Ishikawa (cell line): ENCODE measurements at regions not wholly inside any gene's neighbourhood (a gene's known extent, or its start where the extent isn't known, plus 50 kb on each side); places are given as distances from the start of the nearest gene placed in this dataset.

Experiments used
- CEBPB ChIP-seq: IDR thresholded peaks from 2 replicates; pipeline ENCODE4 v1.6.1; 2012
- CREB1 ChIP-seq: IDR thresholded peaks from 2 replicates; pipeline ENCODE4 v1.6.1; 2012; ENCODE audit warnings: low read depth
- EGR1 ChIP-seq: IDR thresholded peaks from 2 replicates; pipeline ENCODE4 v1.6.1; 2012
- EP300 ChIP-seq: IDR thresholded peaks from 2 replicates; pipeline ENCODE4 v1.6.1; 2012; ENCODE audit warnings: borderline replicate concordance
- FOXM1 ChIP-seq: IDR thresholded peaks from 2 replicates; pipeline ENCODE4 v1.6.1; 2012; ENCODE audit warnings: low read depth, borderline replicate concordance
- NFIC ChIP-seq: IDR thresholded peaks from 2 replicates; pipeline ENCODE4 v1.6.1; 2012
- RAD21 ChIP-seq: IDR thresholded peaks from 2 replicates; pipeline ENCODE4 v1.6.1; 2012; ENCODE audit warnings: low read depth
- TAF1 ChIP-seq: IDR thresholded peaks from 2 replicates; pipeline ENCODE4 v1.6.1; 2012; ENCODE audit warnings: low read depth, mild to moderate bottlenecking
- TCF12 ChIP-seq: IDR thresholded peaks from 2 replicates; pipeline ENCODE4 v1.6.1; 2012; ENCODE audit warnings: low read depth
- TEAD4 ChIP-seq: IDR thresholded peaks from 2 replicates; pipeline ENCODE4 v1.6.1; 2012
- YY1 ChIP-seq: IDR thresholded peaks from 2 replicates; pipeline ENCODE4 v1.6.1; 2012; ENCODE audit warnings: low read depth
- ZBTB7A ChIP-seq: IDR thresholded peaks from 2 replicates; pipeline ENCODE4 v1.6.1; 2012; ENCODE audit warnings: low read depth
- TF ChIP-seq, protein P1 (sequence below): IDR thresholded peaks from 2 replicates; pipeline ENCODE4 v1.6.1; 2012
- TF ChIP-seq, protein P2 (sequence below): IDR thresholded peaks from 2 replicates; pipeline ENCODE4 v1.6.1; 2012; ENCODE audit warnings: low read depth, mild to moderate bottlenecking
- TF ChIP-seq, protein P3 (sequence below): IDR thresholded peaks from 2 replicates; pipeline ENCODE4 v1.6.1; 2012

DNA sequence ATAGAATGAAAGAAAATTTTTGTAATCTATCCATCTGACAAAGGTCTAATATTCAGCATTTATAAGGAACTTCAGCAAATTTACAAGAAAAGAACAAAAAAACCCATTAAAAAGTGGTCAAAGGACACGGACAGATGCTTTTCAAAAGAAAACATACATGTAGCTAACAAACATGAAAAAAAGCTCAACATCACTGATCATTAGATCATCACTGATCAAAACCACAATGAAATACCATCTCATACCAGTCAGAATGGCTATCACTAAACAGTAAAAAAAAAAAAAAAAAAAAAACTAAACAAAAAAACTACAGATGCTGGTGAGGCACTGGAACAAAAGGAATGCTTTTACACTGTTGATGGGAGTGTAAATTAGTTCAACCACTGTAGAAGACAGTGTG lies 837.1 kb downstream of the EPHA7 start:
- TF ChIP-seq EP300 (no peak), CREB1 (no peak), EGR1 (no peak), FOXM1 (no peak), ZBTB7A (no peak), RAD21 (no peak), YY1 (no peak), TCF12 (no peak), TEAD4 (no peak), CEBPB (no peak), TAF1 (no peak), NFIC (no peak)
- TF ChIP-seq, protein P1, sequence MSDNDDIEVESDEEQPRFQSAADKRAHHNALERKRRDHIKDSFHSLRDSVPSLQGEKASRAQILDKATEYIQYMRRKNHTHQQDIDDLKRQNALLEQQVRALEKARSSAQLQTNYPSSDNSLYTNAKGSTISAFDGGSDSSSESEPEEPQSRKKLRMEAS, result no peak
- TF ChIP-seq, protein P2, sequence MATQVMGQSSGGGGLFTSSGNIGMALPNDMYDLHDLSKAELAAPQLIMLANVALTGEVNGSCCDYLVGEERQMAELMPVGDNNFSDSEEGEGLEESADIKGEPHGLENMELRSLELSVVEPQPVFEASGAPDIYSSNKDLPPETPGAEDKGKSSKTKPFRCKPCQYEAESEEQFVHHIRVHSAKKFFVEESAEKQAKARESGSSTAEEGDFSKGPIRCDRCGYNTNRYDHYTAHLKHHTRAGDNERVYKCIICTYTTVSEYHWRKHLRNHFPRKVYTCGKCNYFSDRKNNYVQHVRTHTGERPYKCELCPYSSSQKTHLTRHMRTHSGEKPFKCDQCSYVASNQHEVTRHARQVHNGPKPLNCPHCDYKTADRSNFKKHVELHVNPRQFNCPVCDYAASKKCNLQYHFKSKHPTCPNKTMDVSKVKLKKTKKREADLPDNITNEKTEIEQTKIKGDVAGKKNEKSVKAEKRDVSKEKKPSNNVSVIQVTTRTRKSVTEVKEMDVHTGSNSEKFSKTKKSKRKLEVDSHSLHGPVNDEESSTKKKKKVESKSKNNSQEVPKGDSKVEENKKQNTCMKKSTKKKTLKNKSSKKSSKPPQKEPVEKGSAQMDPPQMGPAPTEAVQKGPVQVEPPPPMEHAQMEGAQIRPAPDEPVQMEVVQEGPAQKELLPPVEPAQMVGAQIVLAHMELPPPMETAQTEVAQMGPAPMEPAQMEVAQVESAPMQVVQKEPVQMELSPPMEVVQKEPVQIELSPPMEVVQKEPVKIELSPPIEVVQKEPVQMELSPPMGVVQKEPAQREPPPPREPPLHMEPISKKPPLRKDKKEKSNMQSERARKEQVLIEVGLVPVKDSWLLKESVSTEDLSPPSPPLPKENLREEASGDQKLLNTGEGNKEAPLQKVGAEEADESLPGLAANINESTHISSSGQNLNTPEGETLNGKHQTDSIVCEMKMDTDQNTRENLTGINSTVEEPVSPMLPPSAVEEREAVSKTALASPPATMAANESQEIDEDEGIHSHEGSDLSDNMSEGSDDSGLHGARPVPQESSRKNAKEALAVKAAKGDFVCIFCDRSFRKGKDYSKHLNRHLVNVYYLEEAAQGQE, result no peak
- TF ChIP-seq, protein P3, sequence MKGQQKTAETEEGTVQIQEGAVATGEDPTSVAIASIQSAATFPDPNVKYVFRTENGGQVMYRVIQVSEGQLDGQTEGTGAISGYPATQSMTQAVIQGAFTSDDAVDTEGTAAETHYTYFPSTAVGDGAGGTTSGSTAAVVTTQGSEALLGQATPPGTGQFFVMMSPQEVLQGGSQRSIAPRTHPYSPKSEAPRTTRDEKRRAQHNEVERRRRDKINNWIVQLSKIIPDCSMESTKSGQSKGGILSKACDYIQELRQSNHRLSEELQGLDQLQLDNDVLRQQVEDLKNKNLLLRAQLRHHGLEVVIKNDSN, result no peak

GRCh38 chr6:92577077-92577719 lies 842.2 kb downstream of the EPHA7 start:
- no peak for TF ChIP-seq TAF1
- no peak for TF ChIP-seq NFIC
- no peak for TF ChIP-seq ZBTB7A
- no peak for TF ChIP-seq FOXM1
- no peak for TF ChIP-seq TEAD4
- TF ChIP-seq RAD21, result no peak

DNA sequence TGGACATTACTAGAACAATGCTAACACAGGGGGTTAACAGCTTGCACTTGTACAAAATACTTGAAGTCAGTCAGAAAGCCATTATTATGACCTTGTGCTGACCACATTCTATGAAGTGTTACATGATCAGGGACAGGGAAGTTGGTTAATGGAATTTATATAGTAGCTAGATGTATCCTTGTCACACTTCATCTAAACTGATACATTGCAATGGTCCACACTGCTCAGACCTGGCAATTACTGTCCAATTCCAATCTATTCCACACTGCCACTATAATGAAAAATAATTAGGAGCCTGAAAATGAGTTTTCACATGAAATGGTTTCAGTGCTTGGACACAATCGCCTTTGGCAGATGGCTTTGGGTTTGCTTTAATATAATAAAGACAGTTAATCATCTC lies 850.8 kb downstream of the EPHA7 start:
- TF ChIP-seq NFIC (no peak), ZBTB7A (no peak), TCF12 (no peak), EGR1 (no peak), EP300 (no peak), CREB1 (no peak), YY1 (no peak)
- TF ChIP-seq, protein P2, result no peak
- TF ChIP-seq, protein P1, result no peak

DNA sequence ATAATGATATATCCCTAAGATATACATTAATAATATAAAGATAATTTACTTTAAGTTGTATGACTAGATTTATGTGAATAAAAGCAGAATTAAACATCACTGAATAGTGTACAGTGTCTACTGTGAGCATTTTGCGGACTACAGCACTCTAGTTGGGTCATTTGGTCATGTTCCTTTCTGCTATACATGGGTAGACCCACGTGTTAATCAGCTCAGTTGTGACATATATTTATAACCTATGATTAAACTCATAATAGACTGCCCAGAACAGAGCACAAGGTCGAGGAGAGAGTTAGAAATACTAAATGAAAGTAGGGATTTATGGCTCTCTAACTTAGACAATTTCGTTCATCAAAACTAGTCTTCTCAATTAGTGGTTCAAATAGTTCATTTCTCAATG lies 852.7 kb downstream of the EPHA7 start:
- TF ChIP-seq EGR1 (no peak), TAF1 (no peak), CEBPB (no peak), YY1 (no peak), FOXM1 (no peak), RAD21 (no peak), NFIC (no peak), TEAD4 (no peak), EP300 (no peak), ZBTB7A (no peak), TCF12 (no peak), CREB1 (no peak)
- TF ChIP-seq, protein P3, result no peak
- TF ChIP-seq, protein P1, result no peak
- TF ChIP-seq, protein P2, result no peak
